NCI-H2227 treated with DMSO at 0.1 percent for 48 hours (cell line): ENCODE measurements at regions not wholly inside any gene's neighbourhood (a gene's known extent, or its start where the extent isn't known, plus 50 kb on each side); places are given as distances from the start of the nearest gene placed in this dataset.
A peak's percentile ranks its signal among the peaks of the same experiment; 100 is the strongest.

Source experiments
- DNase-seq: peaks from one replicate; lab custom pipeline; 2025; lab: John Stamatoyannopoulos, UW

DNA sequence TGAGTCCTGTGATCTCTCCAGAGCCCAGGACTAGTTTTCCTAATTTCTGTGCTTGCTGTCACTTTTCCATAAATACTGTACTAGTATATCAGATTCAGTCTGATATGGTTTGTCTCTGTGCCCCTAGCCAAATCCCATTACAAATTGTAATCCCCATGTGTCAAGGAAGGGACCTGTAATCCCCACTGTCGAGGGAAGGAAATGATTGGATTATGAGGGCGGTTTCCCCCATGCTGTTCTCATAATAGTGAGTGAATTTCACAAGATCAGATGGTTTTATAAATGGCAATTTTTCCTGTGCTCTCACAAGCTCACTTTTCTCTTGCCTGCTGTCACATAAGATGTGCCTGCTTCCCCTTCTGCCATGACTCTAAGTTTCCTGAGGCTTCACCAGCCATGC lies 54.8 kb upstream of the IFRD1 start:
- DNase-seq, result no peak

- DNase-seq, result peak; percentile 12
Measured at GRCh38 chr7:112395893-112396292, 54.4 kb upstream of the IFRD1 start.

DNA sequence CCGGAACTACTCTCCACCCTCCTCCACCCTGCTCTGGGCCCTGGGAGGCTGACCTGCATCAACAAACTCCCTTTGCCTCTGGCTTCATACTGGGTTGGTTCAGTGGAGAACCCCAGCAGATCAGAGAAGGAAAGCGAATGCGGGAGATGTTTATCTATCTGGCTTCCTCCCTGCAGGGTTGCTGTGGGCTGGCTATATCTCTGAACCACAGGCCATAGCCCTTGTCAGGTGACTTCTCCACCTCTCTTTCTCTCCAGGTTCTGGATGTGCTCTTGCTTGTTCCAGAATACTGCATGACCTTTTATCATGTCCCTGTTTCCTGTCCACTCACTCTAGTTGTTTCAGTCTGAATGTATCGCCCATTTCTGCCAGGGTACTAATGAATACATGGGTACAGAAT lies 51.7 kb upstream of the IFRD1 start:
- DNase-seq, result no peak

GRCh38 chr7:112399501-112399900 lies 50.8 kb upstream of the IFRD1 start:
- DNase-seq, result no peak

GRCh38 chr7:112400141-112400540 lies 50.1 kb upstream of the IFRD1 start:
- no peak for DNase-seq
